GM23338 (cell line): ENCODE measurements at regions not wholly inside any gene's neighbourhood (a gene's known extent, or its start where the extent isn't known, plus 50 kb on each side); places are given as distances from the start of the nearest gene placed in this dataset.

Experiments used
- ATAC-seq: fragments of 200-7000 bp; cut with Tn5 transposase; 3 replicates; pipeline ENCODE4 v1.9.1; 2020
- DNase-seq: peaks from one replicate; pipeline ENCODE4 v3.0.0-alpha.2; 2015; ENCODE audit warnings: low spot score
- H2AFZ ChIP-seq: fragments of 200-600 bp; sonication (generic); 2 replicates; pipeline ENCODE4 v1.8.0; 2016; ENCODE audit warnings: antibody characterized with exemption, mild to moderate bottlenecking, moderate library complexity
- H3F3A ChIP-seq: fragments of 200-600 bp; sonication (generic); replicated peaks from 2 replicates; pipeline ENCODE4 v1.8.0; 2017; ENCODE audit warnings: antibody characterized with exemption, mixed run types, low read depth
- H3K27ac ChIP-seq: fragments of 200-600 bp; sonication (generic); 2 replicates; pipeline ENCODE4 v1.6.1; 2016; ENCODE audit warnings: low read depth
- H3K27me3 ChIP-seq: fragments of 200-600 bp; sonication (generic); 2 replicates; pipeline ENCODE4 v1.8.0; 2016; ENCODE audit warnings: mild to moderate bottlenecking, mixed run types, moderate library complexity; ENCODE audit not compliant: insufficient read depth
- H3K36me3 ChIP-seq: fragments of 200-600 bp; sonication (generic); 2 replicates; pipeline ENCODE4 v1.8.0; 2016; ENCODE audit warnings: mild to moderate bottlenecking; ENCODE audit not compliant: insufficient read depth
- H3K4me1 ChIP-seq: fragments of 200-600 bp; sonication (generic); 2 replicates; pipeline ENCODE4 v1.8.0; 2016; ENCODE audit warnings: mild to moderate bottlenecking, moderate library complexity; ENCODE audit not compliant: insufficient read depth
- H3K4me2 ChIP-seq: fragments of 200-600 bp; sonication (generic); 2 replicates; pipeline ENCODE4 v1.7.1; 2017; ENCODE audit warnings: mixed run types
- H3K4me3 ChIP-seq: fragments of 200-600 bp; sonication (generic); 2 replicates; pipeline ENCODE4 v1.6.1; 2016; ENCODE audit warnings: mixed run types
- H3K79me2 ChIP-seq: fragments of 200-600 bp; sonication (generic); replicated peaks from 2 replicates; pipeline ENCODE4 v1.8.0; 2017; ENCODE audit warnings: mild to moderate bottlenecking; ENCODE audit not compliant: insufficient read depth
- H3K9me2 ChIP-seq: fragments of 200-600 bp; sonication (generic); 2 replicates; pipeline ENCODE4 v1.8.0; 2017; ENCODE audit not compliant: insufficient read depth
- H4K20me1 ChIP-seq: fragments of 200-600 bp; sonication (generic); replicated peaks from 2 replicates; pipeline ENCODE4 v1.8.0; 2017; ENCODE audit warnings: mild to moderate bottlenecking; ENCODE audit not compliant: insufficient read depth
- H3K27ac Mint-ChIP-seq: 2 replicates; pipeline ENCODE4 v1.8.0; 2020; ENCODE audit warnings: inconsistent platforms, mild to moderate bottlenecking, moderate library complexity, mixed read lengths
- H3K27me3 Mint-ChIP-seq: 3 replicates; pipeline ENCODE4 v1.8.0; 2022; ENCODE audit warnings: low read depth, mild to moderate bottlenecking, moderate library complexity, mixed read lengths, inconsistent platforms; ENCODE audit not compliant: insufficient read depth, poor library complexity
- H3K36me3 Mint-ChIP-seq: 3 replicates; pipeline ENCODE4 v1.8.0; 2021; ENCODE audit warnings: low read depth, mild to moderate bottlenecking, inconsistent platforms, moderate library complexity, mixed read lengths
- H3K4me1 Mint-ChIP-seq: 3 replicates; pipeline ENCODE4 v1.8.0; 2020; ENCODE audit warnings: mild to moderate bottlenecking, inconsistent platforms, mixed read lengths
- H3K4me3 Mint-ChIP-seq: 3 replicates; pipeline ENCODE4 v1.8.0; 2021; ENCODE audit warnings: moderate library complexity, mild to moderate bottlenecking, inconsistent platforms, mixed read lengths
- H3K9me3 Mint-ChIP-seq: 3 replicates; pipeline ENCODE4 v1.8.0; 2020; ENCODE audit warnings: moderate library complexity, mild to moderate bottlenecking, inconsistent platforms, mixed read lengths
- CREB1 ChIP-seq: fragments of 250-450 bp; sonication (Bioruptor Pico); IDR thresholded peaks from 2 replicates; pipeline ENCODE4 v1.5.0; 2020; ENCODE audit warnings: low read depth, mild to moderate bottlenecking, moderate library complexity
- CTCF ChIP-seq, 2 experiments: fragments of 200-600 bp in 1 of 2; sonication (generic) in 1 of 2; conservative IDR thresholded peaks; 2 replicates each; pipeline versions ENCODE4 v1.5.1 to v1.6.1; 2016 to 2017; ENCODE audit warnings: antibody characterized with exemption in 2 of 2, low read depth in 2 of 2, mild to moderate bottlenecking in 2 of 2, moderate library complexity in 1 of 2
- EZH2 ChIP-seq: fragments of 200-600 bp; sonication (generic); IDR thresholded peaks from one replicate; pipeline ENCODE4 v1.8.0; 2017; ENCODE audit warnings: antibody characterized with exemption, mild to moderate bottlenecking, low read depth; ENCODE audit not compliant: unreplicated experiment
- EZH2phosphoT487 ChIP-seq: fragments of 200-600 bp; sonication (generic); IDR thresholded peaks from one replicate; pipeline ENCODE4 v1.8.1; 2018; ENCODE audit warnings: antibody characterized with exemption; ENCODE audit not compliant: unreplicated experiment
- JUNB ChIP-seq: IDR thresholded peaks from one replicate; pipeline ENCODE4 v1.6.1; 2016; ENCODE audit warnings: antibody characterized with exemption; ENCODE audit not compliant: unreplicated experiment
- NANOG ChIP-seq: IDR thresholded peaks from 2 replicates; pipeline ENCODE4 v1.6.1; 2016; ENCODE audit warnings: antibody characterized with exemption, borderline replicate concordance
- POLR2AphosphoS5 ChIP-seq: IDR thresholded peaks from 2 replicates; pipeline ENCODE4 v1.6.1; 2016; ENCODE audit warnings: antibody characterized with exemption, low read depth
- STAT1 ChIP-seq: IDR thresholded peaks from one replicate; pipeline ENCODE4 v1.6.1; 2016; ENCODE audit warnings: antibody characterized with exemption; ENCODE audit not compliant: unreplicated experiment
- ZNF331 ChIP-seq: fragments of 250-450 bp; sonication (Bioruptor Pico); IDR thresholded peaks from 2 replicates; pipeline ENCODE4 v1.5.0; 2020; ENCODE audit warnings: low read depth, mild to moderate bottlenecking, moderate library complexity
- TF ChIP-seq, protein P1 (sequence below): fragments of 250-450 bp; sonication (Bioruptor Pico); IDR thresholded peaks from 2 replicates; pipeline ENCODE4 v1.5.0; 2020; ENCODE audit warnings: mild to moderate bottlenecking, moderate library complexity
- TF ChIP-seq, protein P2 (sequence below): IDR thresholded peaks from one replicate; pipeline ENCODE4 v1.6.1; 2018; ENCODE audit warnings: antibody characterized with exemption; ENCODE audit not compliant: unreplicated experiment

GRCh38 chr13:44726214-44726613 lies 150.1 kb upstream of the TSC22D1 start:
- H3K9me2 ChIP-seq, result peaks cover 3% of the 10 kb centered on the region; the same call in 1 of the 2 replicates
- no peaks in the 10 kb centered on the region for H3F3A ChIP-seq
- no peaks in the 10 kb centered on the region for H3K4me1 ChIP-seq
- no peak overlapping the region for H3K4me3 Mint-ChIP-seq
- no peaks in the 10 kb centered on the region; the same call in 2 of the 3 replicates for H3K36me3 Mint-ChIP-seq
- H3K36me3 ChIP-seq, result no peaks in the 10 kb centered on the region; the same call in 1 of the 2 replicates
- no peak for DNase-seq
- H3K27me3 ChIP-seq, result no peaks in the 10 kb centered on the region
- TF ChIP-seq NANOG (no peak), STAT1 (no peak), JUNB (no peak), EZH2 (no peak), ZNF331 (CRISPR knock-in tag) (no peak), POLR2AphosphoS5 (no peak), CREB1 (CRISPR knock-in tag) (no peak), CTCF (conservative IDR thresholded peaks at IDR 0.05; ENCODE audit: low read depth in 2 of 2) (no peak), EZH2phosphoT487 (no peak)
- TF ChIP-seq, protein P1, sequence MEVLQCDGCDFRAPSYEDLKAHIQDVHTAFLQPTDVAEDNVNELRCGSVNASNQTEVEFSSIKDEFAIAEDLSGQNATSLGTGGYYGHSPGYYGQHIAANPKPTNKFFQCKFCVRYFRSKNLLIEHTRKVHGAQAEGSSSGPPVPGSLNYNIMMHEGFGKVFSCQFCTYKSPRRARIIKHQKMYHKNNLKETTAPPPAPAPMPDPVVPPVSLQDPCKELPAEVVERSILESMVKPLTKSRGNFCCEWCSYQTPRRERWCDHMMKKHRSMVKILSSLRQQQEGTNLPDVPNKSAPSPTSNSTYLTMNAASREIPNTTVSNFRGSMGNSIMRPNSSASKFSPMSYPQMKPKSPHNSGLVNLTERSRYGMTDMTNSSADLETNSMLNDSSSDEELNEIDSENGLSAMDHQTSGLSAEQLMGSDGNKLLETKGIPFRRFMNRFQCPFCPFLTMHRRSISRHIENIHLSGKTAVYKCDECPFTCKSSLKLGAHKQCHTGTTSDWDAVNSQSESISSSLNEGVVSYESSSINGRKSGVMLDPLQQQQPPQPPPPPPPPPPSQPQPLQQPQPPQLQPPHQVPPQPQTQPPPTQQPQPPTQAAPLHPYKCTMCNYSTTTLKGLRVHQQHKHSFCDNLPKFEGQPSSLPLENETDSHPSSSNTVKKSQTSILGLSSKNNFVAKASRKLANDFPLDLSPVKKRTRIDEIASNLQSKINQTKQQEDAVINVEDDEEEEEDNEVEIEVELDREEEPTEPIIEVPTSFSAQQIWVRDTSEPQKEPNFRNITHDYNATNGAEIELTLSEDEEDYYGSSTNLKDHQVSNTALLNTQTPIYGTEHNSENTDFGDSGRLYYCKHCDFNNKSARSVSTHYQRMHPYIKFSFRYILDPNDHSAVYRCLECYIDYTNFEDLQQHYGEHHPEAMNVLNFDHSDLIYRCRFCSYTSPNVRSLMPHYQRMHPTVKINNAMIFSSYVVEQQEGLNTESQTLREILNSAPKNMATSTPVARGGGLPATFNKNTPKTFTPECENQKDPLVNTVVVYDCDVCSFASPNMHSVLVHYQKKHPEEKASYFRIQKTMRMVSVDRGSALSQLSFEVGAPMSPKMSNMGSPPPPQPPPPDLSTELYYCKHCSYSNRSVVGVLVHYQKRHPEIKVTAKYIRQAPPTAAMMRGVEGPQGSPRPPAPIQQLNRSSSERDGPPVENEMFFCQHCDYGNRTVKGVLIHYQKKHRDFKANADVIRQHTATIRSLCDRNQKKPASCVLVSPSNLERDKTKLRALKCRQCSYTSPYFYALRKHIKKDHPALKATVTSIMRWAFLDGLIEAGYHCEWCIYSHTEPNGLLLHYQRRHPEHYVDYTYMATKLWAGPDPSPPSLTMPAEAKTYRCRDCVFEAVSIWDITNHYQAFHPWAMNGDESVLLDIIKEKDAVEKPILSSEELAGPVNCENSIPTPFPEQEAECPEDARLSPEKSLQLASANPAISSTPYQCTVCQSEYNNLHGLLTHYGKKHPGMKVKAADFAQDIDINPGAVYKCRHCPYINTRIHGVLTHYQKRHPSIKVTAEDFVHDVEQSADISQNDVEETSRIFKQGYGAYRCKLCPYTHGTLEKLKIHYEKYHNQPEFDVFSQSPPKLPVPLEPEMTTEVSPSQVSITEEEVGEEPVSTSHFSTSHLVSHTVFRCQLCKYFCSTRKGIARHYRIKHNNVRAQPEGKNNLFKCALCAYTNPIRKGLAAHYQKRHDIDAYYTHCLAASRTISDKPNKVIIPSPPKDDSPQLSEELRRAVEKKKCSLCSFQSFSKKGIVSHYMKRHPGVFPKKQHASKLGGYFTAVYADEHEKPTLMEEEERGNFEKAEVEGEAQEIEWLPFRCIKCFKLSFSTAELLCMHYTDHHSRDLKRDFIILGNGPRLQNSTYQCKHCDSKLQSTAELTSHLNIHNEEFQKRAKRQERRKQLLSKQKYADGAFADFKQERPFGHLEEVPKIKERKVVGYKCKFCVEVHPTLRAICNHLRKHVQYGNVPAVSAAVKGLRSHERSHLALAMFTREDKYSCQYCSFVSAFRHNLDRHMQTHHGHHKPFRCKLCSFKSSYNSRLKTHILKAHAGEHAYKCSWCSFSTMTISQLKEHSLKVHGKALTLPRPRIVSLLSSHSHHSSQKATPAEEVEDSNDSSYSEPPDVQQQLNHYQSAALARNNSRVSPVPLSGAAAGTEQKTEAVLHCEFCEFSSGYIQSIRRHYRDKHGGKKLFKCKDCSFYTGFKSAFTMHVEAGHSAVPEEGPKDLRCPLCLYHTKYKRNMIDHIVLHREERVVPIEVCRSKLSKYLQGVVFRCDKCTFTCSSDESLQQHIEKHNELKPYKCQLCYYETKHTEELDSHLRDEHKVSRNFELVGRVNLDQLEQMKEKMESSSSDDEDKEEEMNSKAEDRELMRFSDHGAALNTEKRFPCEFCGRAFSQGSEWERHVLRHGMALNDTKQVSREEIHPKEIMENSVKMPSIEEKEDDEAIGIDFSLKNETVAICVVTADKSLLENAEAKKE (CRISPR knock-in tag), result no peak
- TF ChIP-seq, protein P2, sequence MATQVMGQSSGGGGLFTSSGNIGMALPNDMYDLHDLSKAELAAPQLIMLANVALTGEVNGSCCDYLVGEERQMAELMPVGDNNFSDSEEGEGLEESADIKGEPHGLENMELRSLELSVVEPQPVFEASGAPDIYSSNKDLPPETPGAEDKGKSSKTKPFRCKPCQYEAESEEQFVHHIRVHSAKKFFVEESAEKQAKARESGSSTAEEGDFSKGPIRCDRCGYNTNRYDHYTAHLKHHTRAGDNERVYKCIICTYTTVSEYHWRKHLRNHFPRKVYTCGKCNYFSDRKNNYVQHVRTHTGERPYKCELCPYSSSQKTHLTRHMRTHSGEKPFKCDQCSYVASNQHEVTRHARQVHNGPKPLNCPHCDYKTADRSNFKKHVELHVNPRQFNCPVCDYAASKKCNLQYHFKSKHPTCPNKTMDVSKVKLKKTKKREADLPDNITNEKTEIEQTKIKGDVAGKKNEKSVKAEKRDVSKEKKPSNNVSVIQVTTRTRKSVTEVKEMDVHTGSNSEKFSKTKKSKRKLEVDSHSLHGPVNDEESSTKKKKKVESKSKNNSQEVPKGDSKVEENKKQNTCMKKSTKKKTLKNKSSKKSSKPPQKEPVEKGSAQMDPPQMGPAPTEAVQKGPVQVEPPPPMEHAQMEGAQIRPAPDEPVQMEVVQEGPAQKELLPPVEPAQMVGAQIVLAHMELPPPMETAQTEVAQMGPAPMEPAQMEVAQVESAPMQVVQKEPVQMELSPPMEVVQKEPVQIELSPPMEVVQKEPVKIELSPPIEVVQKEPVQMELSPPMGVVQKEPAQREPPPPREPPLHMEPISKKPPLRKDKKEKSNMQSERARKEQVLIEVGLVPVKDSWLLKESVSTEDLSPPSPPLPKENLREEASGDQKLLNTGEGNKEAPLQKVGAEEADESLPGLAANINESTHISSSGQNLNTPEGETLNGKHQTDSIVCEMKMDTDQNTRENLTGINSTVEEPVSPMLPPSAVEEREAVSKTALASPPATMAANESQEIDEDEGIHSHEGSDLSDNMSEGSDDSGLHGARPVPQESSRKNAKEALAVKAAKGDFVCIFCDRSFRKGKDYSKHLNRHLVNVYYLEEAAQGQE, result no peak
- no peak overlapping the region for H3K4me3 ChIP-seq
- no peaks in the 10 kb centered on the region for H3K79me2 ChIP-seq
- ATAC-seq, result no peak
- peaks cover 3% of the 10 kb centered on the region for H3K27me3 Mint-ChIP-seq
- H3K27ac ChIP-seq, result no peak overlapping the region
- H3K9me3 Mint-ChIP-seq, result peaks cover 3% of the 10 kb centered on the region; the same call in 1 of the 3 replicates
- H2AFZ ChIP-seq, result peak overlapping the region; percentile 86; the same call in 1 of the 2 replicates
- peaks cover 8% of the 10 kb centered on the region; the same call in 2 of the 3 replicates for H3K4me1 Mint-ChIP-seq
- no peak overlapping the region for H3K4me2 ChIP-seq
- no peaks in the 10 kb centered on the region for H4K20me1 ChIP-seq
- peak overlapping the region; percentile 36 for H3K27ac Mint-ChIP-seq
